Mesenchymal stem cell (in vitro differentiated cells and primary cell): ENCODE measurements at regions not wholly inside any gene's neighbourhood (a gene's known extent, or its start where the extent isn't known, plus 50 kb on each side); places are given as distances from the start of the nearest gene placed in this dataset.
A peak's percentile ranks its signal among the peaks of the same experiment; 100 is the strongest.

ENCODE experiments used
- DNase-seq: peaks from one replicate; pipeline ENCODE4 v3.0.0-alpha.2; 2013
- H2AFZ ChIP-seq: one replicate; pipeline ENCODE4 v1.6.1; 2013; ENCODE audit warnings: low read depth, mild to moderate bottlenecking, control low read depth, inconsistent platforms, low read length, moderate library complexity
- H2AK5ac ChIP-seq: 2 replicates; pipeline ENCODE4 v1.6.1; 2013; ENCODE audit warnings: low read length, moderate library complexity, mild to moderate bottlenecking, inconsistent platforms; ENCODE audit not compliant: severe bottlenecking
- H2BK120ac ChIP-seq: one replicate; pipeline ENCODE4 v1.6.1; 2013; ENCODE audit warnings: low read depth, mild to moderate bottlenecking, inconsistent platforms, low read length, moderate library complexity
- H2BK12ac ChIP-seq, 2 experiments: one replicate each; pipeline ENCODE4 v1.6.1; 2013; ENCODE audit warnings: inconsistent platforms in 2 of 2, low read length in 2 of 2, mild to moderate bottlenecking in 2 of 2, moderate library complexity in 2 of 2, control low read depth in 1 of 2
- H2BK15ac ChIP-seq: one replicate; pipeline ENCODE4 v1.6.1; 2013; ENCODE audit warnings: mild to moderate bottlenecking, low read depth, inconsistent platforms; ENCODE audit not compliant: poor library complexity, severe bottlenecking
- H2BK5ac ChIP-seq: 2 replicates; pipeline ENCODE4 v1.6.1; 2013; ENCODE audit warnings: low read depth, mild to moderate bottlenecking, low read length, control low read depth, inconsistent platforms; ENCODE audit not compliant: poor library complexity, severe bottlenecking
- H3K14ac ChIP-seq, 2 experiments: one replicate each; pipeline ENCODE4 v1.6.1; 2013; ENCODE audit warnings: inconsistent platforms in 2 of 2, low read length in 2 of 2, control low read depth in 1 of 2, mild to moderate bottlenecking in 1 of 2, moderate library complexity in 1 of 2
- H3K18ac ChIP-seq, 2 experiments: one replicate each; pipeline ENCODE4 v1.6.1; 2013; ENCODE audit warnings: inconsistent platforms in 2 of 2, low read length in 2 of 2, control low read depth in 1 of 2, low read depth in 1 of 2, mild to moderate bottlenecking in 1 of 2
- H3K23ac ChIP-seq, 2 experiments: one replicate each; pipeline ENCODE4 v1.6.1; 2013; ENCODE audit warnings: inconsistent platforms in 2 of 2, low read length in 2 of 2, mild to moderate bottlenecking in 2 of 2, moderate library complexity in 2 of 2, control low read depth in 1 of 2
- H3K27ac ChIP-seq: 2 replicates; pipeline ENCODE4 v1.5.1; 2013; ENCODE audit warnings: mild to moderate bottlenecking, moderate library complexity, low read length, control low read depth, inconsistent platforms; ENCODE audit not compliant: poor library complexity, severe bottlenecking
- H3K27me3 ChIP-seq, 2 experiments: 2 replicates each; pipeline versions ENCODE4 v1.6.1 to v1.7.0; 2013; ENCODE audit warnings: low read length in 2 of 2, mild to moderate bottlenecking in 2 of 2, moderate library complexity in 2 of 2, control low read depth in 1 of 2, inconsistent platforms in 1 of 2; ENCODE audit not compliant: control insufficient read depth in 1 of 2, insufficient read depth in 1 of 2
- H3K36me3 ChIP-seq, 2 experiments: 2 replicates each; pipeline versions ENCODE4 v1.6.1 to v1.7.0; 2013; ENCODE audit warnings: low read length in 2 of 2, control low read depth in 1 of 2, inconsistent platforms in 1 of 2, low read depth in 1 of 2, mild to moderate bottlenecking in 1 of 2; ENCODE audit not compliant: insufficient read depth in 2 of 2, control insufficient read depth in 1 of 2
- H3K4ac ChIP-seq, 2 experiments: one replicate each; pipeline ENCODE4 v1.6.1; 2013; ENCODE audit warnings: inconsistent platforms in 2 of 2, low read length in 2 of 2, mild to moderate bottlenecking in 2 of 2, moderate library complexity in 2 of 2, control low read depth in 1 of 2, low read depth in 1 of 2
- H3K4me1 ChIP-seq: 2 replicates; pipeline ENCODE4 v1.6.1; 2013; ENCODE audit warnings: low read depth, low read length, control low read depth; ENCODE audit not compliant: control insufficient read depth, insufficient read depth
- H3K4me2 ChIP-seq: 2 replicates; pipeline ENCODE4 v1.6.1; 2013; ENCODE audit warnings: low read length, mild to moderate bottlenecking, inconsistent platforms; ENCODE audit not compliant: poor library complexity, severe bottlenecking
- H3K4me3 ChIP-seq, 2 experiments: 2 replicates each; pipeline versions ENCODE4 v1.5.1 to v1.7.0; 2013; ENCODE audit warnings: low read length in 2 of 2, mild to moderate bottlenecking in 2 of 2, control low read depth in 1 of 2, low read depth in 1 of 2; ENCODE audit not compliant: insufficient read depth in 1 of 2
- H3K79me1 ChIP-seq: replicated peaks from 2 replicates; pipeline ENCODE4 v1.6.1; 2013; ENCODE audit warnings: mild to moderate bottlenecking, control low read depth, low read length, inconsistent platforms; ENCODE audit not compliant: poor library complexity, severe bottlenecking
- H3K9ac ChIP-seq: 2 replicates; pipeline ENCODE4 v1.7.0; 2013; ENCODE audit warnings: mild to moderate bottlenecking, low read length, moderate library complexity
- H3K9me3 ChIP-seq: 2 replicates; pipeline ENCODE4 v1.7.0; 2013; ENCODE audit warnings: mild to moderate bottlenecking, low read length; ENCODE audit not compliant: control insufficient read depth
- H4K8ac ChIP-seq: one replicate; pipeline ENCODE4 v1.6.1; 2013; ENCODE audit warnings: inconsistent platforms, mild to moderate bottlenecking, low read length, moderate library complexity
- H4K91ac ChIP-seq: one replicate; pipeline ENCODE4 v1.6.1; 2013; ENCODE audit warnings: mild to moderate bottlenecking, low read length, inconsistent platforms
- WGBS: methylation state at CpG from one replicate; pipeline ENCODE4 v1.1.7; 2013; ENCODE audit warnings: mixed read lengths; 5-methylcytosine and 5-hydroxymethylcytosine counted together

DNA sequence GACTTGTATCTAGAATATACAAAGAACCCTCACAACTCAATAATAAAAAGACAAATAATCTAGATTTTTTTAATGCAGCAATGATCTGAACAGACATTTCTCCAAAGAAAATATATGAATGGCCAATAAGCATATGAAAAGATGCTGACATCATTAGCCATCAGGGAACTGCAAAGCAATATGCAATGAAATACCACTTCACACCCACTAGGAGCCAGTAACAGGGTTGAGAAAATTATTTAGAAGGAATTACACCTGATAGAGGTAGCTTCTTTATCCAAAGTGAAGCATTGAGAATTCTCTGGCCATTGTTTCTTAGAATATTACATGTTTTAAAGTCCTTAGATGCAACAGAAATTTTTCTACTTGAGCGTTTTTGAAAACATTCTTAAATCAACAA lies 316.9 kb downstream of the KCNN2 start:
- H3K9me3 ChIP-seq, result no peaks in the 10 kb centered on the region
- H2BK5ac ChIP-seq, result no peak overlapping the region
- H2BK12ac ChIP-seq, result no peak overlapping the region
- no peak overlapping the region for H2BK120ac ChIP-seq
- no peak overlapping the region for H3K9ac ChIP-seq
- no peaks in the 10 kb centered on the region for H3K79me1 ChIP-seq
- H4K8ac ChIP-seq, result no peak overlapping the region
- no peak for DNase-seq
- no peak overlapping the region for H3K27ac ChIP-seq
- no CpG with 5 or more reads among the region's 1 CpG for WGBS
- H3K14ac ChIP-seq, result no peak overlapping the region
- no peak overlapping the region for H4K91ac ChIP-seq
- no peaks in the 10 kb centered on the region for H3K36me3 ChIP-seq
- H3K4ac ChIP-seq, result no peak overlapping the region
- H3K27me3 ChIP-seq, result no peaks in the 10 kb centered on the region
- H3K18ac ChIP-seq, result no peak overlapping the region
- no peak overlapping the region for H2BK15ac ChIP-seq
- H3K4me2 ChIP-seq, result no peak overlapping the region
- H3K4me1 ChIP-seq, result no peaks in the 10 kb centered on the region
- no peak overlapping the region for H2AFZ ChIP-seq
- H3K23ac ChIP-seq, result no peak overlapping the region
- H3K4me3 ChIP-seq, result no peak overlapping the region
- H2AK5ac ChIP-seq, result no peak overlapping the region

DNA sequence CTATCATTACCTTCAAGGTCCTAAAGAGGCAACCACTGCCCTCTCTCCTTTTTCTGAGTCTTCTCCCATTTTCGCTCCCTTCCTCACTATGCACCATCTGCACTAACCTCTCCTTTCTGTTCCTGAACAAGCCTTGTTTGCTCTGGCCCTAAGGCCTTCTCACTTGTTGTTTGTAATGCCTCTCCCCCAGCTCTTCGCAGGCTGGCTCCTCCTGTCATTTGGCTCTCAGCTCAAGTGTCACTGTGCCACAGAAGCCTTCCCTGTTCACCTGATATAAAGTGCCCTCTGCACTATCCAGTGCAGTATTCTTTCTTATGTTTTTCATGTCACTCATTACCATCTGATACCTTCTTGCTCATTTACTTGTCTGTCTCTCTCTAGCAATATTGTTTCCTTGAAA lies 303.7 kb downstream of the KCNN2 start:
- WGBS, result 83% methylated on average over 2 of the region's 2 CpGs
- no peak overlapping the region for H2BK12ac ChIP-seq
- no peak overlapping the region for H2AK5ac ChIP-seq
- H3K36me3 ChIP-seq, result no peaks in the 10 kb centered on the region
- no peak overlapping the region for H2BK120ac ChIP-seq
- no peak for DNase-seq
- no peak overlapping the region for H3K4ac ChIP-seq
- H3K79me1 ChIP-seq, result no peaks in the 10 kb centered on the region
- no peaks in the 10 kb centered on the region for H3K4me1 ChIP-seq
- no peak overlapping the region for H3K9ac ChIP-seq
- H3K4me3 ChIP-seq, result no peak overlapping the region
- H2AFZ ChIP-seq, result no peak overlapping the region
- H3K14ac ChIP-seq, result peak overlapping the region in 1 of 2 experiments; percentile 26
- H3K27ac ChIP-seq, result no peak overlapping the region
- no peak overlapping the region for H3K23ac ChIP-seq
- no peak overlapping the region for H2BK5ac ChIP-seq
- H2BK15ac ChIP-seq, result no peak overlapping the region
- H3K4me2 ChIP-seq, result no peak overlapping the region
- H3K9me3 ChIP-seq, result peaks cover 4% of the 10 kb centered on the region
- no peak overlapping the region for H4K91ac ChIP-seq
- H3K18ac ChIP-seq, result no peak overlapping the region
- no peaks in the 10 kb centered on the region for H3K27me3 ChIP-seq
- no peak overlapping the region for H4K8ac ChIP-seq

DNA sequence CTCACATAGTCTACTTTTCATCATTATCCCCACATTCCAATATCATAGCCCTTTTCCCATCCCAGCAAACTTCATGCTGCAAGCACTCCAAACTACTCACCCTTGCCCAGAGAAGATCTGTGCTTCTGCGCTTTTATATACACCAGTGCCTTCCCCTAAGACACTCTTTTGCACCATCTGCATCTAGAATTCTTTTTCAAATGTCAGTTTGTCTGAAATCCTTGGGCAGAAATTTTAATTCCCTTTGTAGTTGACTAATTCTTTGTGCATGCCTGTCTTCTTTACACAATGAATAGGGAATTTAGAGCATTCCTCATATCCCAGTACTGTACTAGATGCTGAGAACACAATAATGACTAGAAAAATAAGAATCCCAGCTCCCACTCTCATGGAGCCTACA lies 298.9 kb downstream of the KCNN2 start:
- H3K9ac ChIP-seq, result no peak overlapping the region
- H4K91ac ChIP-seq, result no peak overlapping the region
- no peak overlapping the region for H2BK5ac ChIP-seq
- H3K4me2 ChIP-seq, result no peak overlapping the region
- H2AFZ ChIP-seq, result no peak overlapping the region
- no peak overlapping the region for H2BK12ac ChIP-seq
- no peak for DNase-seq
- H2BK120ac ChIP-seq, result no peak overlapping the region
- no peak overlapping the region for H3K27ac ChIP-seq
- H3K4me1 ChIP-seq, result no peaks in the 10 kb centered on the region
- no peak overlapping the region for H3K4me3 ChIP-seq
- H3K27me3 ChIP-seq, result no peaks in the 10 kb centered on the region
- H3K36me3 ChIP-seq, result no peaks in the 10 kb centered on the region
- no peak overlapping the region for H3K18ac ChIP-seq
- H2BK15ac ChIP-seq, result no peak overlapping the region
- H3K14ac ChIP-seq, result no peak overlapping the region
- H2AK5ac ChIP-seq, result no peak overlapping the region
- WGBS, result 88% methylated on average over 1 of the region's 1 CpG
- no peak overlapping the region for H3K4ac ChIP-seq
- H3K23ac ChIP-seq, result no peak overlapping the region
- no peak overlapping the region for H4K8ac ChIP-seq
- no peaks in the 10 kb centered on the region for H3K79me1 ChIP-seq
- peaks cover 2% of the 10 kb centered on the region for H3K9me3 ChIP-seq

DNA sequence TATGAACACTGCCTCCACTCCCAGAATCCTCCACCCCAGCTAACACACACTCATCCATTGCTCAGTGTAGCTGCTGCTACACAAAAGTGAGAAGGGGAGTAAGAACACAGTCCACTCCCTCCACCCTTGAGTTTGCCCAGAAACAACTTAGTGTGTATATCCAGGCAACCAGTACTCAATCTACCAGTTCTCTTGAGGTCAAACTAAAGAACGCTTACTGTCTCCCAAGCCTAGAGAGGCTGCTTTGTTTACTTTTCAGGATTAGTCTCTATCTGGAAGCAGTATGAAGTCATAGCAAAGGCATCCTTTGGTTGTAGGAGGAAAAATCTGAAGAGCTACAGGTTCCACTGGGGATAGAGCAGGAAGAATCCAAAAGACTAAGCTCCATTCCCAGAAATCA lies 296.3 kb downstream of the KCNN2 start:
- Histone ChIP-seq H4K91ac (no peak overlapping the region), H2BK12ac (peak overlapping the region in 1 of 2 experiments; percentile 93), H3K27me3 (no peaks in the 10 kb centered on the region), H2BK15ac (no peak overlapping the region), H3K18ac (peak overlapping the region; percentile 48 to 74), H3K9me3 (no peaks in the 10 kb centered on the region), H3K14ac (no peak overlapping the region), H2AK5ac (no peak overlapping the region), H2BK5ac (no peak overlapping the region), H3K79me1 (no peaks in the 10 kb centered on the region), H3K9ac (peak overlapping the region; percentile 49), H3K27ac (no peak overlapping the region), H2AFZ (no peak overlapping the region), H3K4me1 (no peaks in the 10 kb centered on the region), H2BK120ac (no peak overlapping the region), H4K8ac (no peak overlapping the region), H3K4me3 (no peak overlapping the region), H3K36me3 (no peaks in the 10 kb centered on the region), H3K4me2 (no peak overlapping the region), H3K23ac (no peak overlapping the region), H3K4ac (no peak overlapping the region)
- WGBS, result 0% methylated on average over 1 of the region's 1 CpG
- DNase-seq, result peak; percentile 97
